ENCODE measurements at regions not wholly inside any gene's neighbourhood (a gene's known extent, or its start where the extent isn't known, plus 50 kb on each side); places are given as distances from the start of the nearest gene placed in this dataset.

GRCh38 chr6:19662911-19663310 is 174.3 kb upstream of the ID4 start:
- CTCF ChIA-PET = no interaction called here
- H3F3A ChIP-seq (ENCODE audit: insufficient read depth, low read depth) = no peaks in the 10 kb centered on the region
- intact Hi-C loops (cut with micrococcal nuclease; ENCODE audit: unreplicated experiment) = loop anchor here (5.0 kb wide), 1 partner anchor 139 kb away; no protein-coding TSS in a partner anchor
- no peak overlapping the region for H3K4me3 ChIP-seq
- POLR2A ChIA-PET (ENCODE audit: unreplicated experiment) = interaction anchor here (0.7 kb wide), 1 partner anchor 191 kb away, joined by 3 read pairs; no protein-coding TSS in a partner anchor
- no peaks in the 10 kb centered on the region for H3K27me3 ChIP-seq (ENCODE audit: insufficient read depth, low read depth)
- no TSS peak for BruUV-seq (replicated peaks)
- no peaks in the 10 kb centered on the region; the same call in 1 of the 2 replicates for H3K9me2 ChIP-seq (ENCODE audit: insufficient read depth)
- no peak for DNase-seq
- no peak overlapping the region for H3K4me2 ChIP-seq
- no peaks in the 10 kb centered on the region for H3K9me3 ChIP-seq (ENCODE audit: insufficient read depth, low read depth)
- no peaks in the 10 kb centered on the region for H3K36me3 ChIP-seq (ENCODE audit: low read depth)
- H3K27ac ChIP-seq = no peak overlapping the region
- TF ChIP-seq CTCF (conservative IDR thresholded peaks at IDR 0.05) (no peak), EZH2 (IDR thresholded peaks at IDR 0.05; ENCODE audit: low read depth) (no peak)
- no peaks in the 10 kb centered on the region for H3K79me2 ChIP-seq (ENCODE audit: low read depth)
- H2AFZ ChIP-seq = no peak overlapping the region
- H4K20me1 ChIP-seq (ENCODE audit: insufficient read depth) = no peaks in the 10 kb centered on the region
- H3K4me1 ChIP-seq (replicated peaks; ENCODE audit: insufficient read depth) = no peaks in the 10 kb centered on the region

GRCh38 chr6:19663479-19663878 is 173.7 kb upstream of the ID4 start:
- Histone ChIP-seq H3K9me2 (ENCODE audit: insufficient read depth) (no peaks in the 10 kb centered on the region; the same call in 1 of the 2 replicates), H3K4me1 (replicated peaks; ENCODE audit: insufficient read depth) (no peaks in the 10 kb centered on the region), H4K20me1 (ENCODE audit: insufficient read depth) (no peaks in the 10 kb centered on the region), H3K27me3 (ENCODE audit: insufficient read depth, low read depth) (no peaks in the 10 kb centered on the region), H3K79me2 (ENCODE audit: low read depth) (no peaks in the 10 kb centered on the region), H2AFZ (no peak overlapping the region), H3K4me2 (no peak overlapping the region), H3F3A (ENCODE audit: insufficient read depth, low read depth) (no peaks in the 10 kb centered on the region), H3K27ac (no peak overlapping the region), H3K9me3 (ENCODE audit: insufficient read depth, low read depth) (no peaks in the 10 kb centered on the region), H3K4me3 (no peak overlapping the region), H3K36me3 (ENCODE audit: low read depth) (no peaks in the 10 kb centered on the region)
- DNase-seq = no peak
- intact Hi-C loops (cut with micrococcal nuclease; ENCODE audit: unreplicated experiment) = loop anchor here (5.0 kb wide), 1 partner anchor 139 kb away; no protein-coding TSS in a partner anchor
- POLR2A ChIA-PET (ENCODE audit: unreplicated experiment) = no interaction called here
- TF ChIP-seq CTCF (conservative IDR thresholded peaks at IDR 0.05) (no peak), EZH2 (IDR thresholded peaks at IDR 0.05; ENCODE audit: low read depth) (no peak)
- no TSS peak for BruUV-seq (replicated peaks)
- CTCF ChIA-PET = no interaction called here

GRCh38 chr6:19664050-19664449 is 173.1 kb upstream of the ID4 start:
- Histone ChIP-seq H3K36me3 (ENCODE audit: low read depth) (no peaks in the 10 kb centered on the region), H3K9me3 (ENCODE audit: insufficient read depth, low read depth) (no peaks in the 10 kb centered on the region), H3K79me2 (ENCODE audit: low read depth) (no peaks in the 10 kb centered on the region), H3K4me1 (replicated peaks; ENCODE audit: insufficient read depth) (no peaks in the 10 kb centered on the region), H4K20me1 (ENCODE audit: insufficient read depth) (no peaks in the 10 kb centered on the region), H3K27ac (no peak overlapping the region), H3K9me2 (ENCODE audit: insufficient read depth) (no peaks in the 10 kb centered on the region; the same call in 1 of the 2 replicates), H2AFZ (no peak overlapping the region), H3K4me2 (no peak overlapping the region), H3K4me3 (no peak overlapping the region), H3F3A (ENCODE audit: insufficient read depth, low read depth) (no peaks in the 10 kb centered on the region), H3K27me3 (ENCODE audit: insufficient read depth, low read depth) (no peaks in the 10 kb centered on the region)
- POLR2A ChIA-PET (ENCODE audit: unreplicated experiment) = no interaction called here
- BruUV-seq (replicated peaks) = no TSS peak
- intact Hi-C loops (cut with micrococcal nuclease; ENCODE audit: unreplicated experiment) = loop anchor here (5.0 kb wide), 1 partner anchor 138 kb away; no protein-coding TSS in a partner anchor
- TF ChIP-seq EZH2 (IDR thresholded peaks at IDR 0.05; ENCODE audit: low read depth) = no peak
- TF ChIP-seq CTCF (conservative IDR thresholded peaks at IDR 0.05) = no peak
- CTCF ChIA-PET = interaction anchor here (0.7 kb wide), 1 partner anchor 44 kb away, joined by 9 read pairs; no protein-coding TSS in a partner anchor
- DNase-seq = no peak

All from PC-9 (cell line).